ENCODE measurements at regions not wholly inside any gene's neighbourhood (a gene's known extent, or its start where the extent isn't known, plus 50 kb on each side); places are given as distances from the start of the nearest gene placed in this dataset.

DNA sequence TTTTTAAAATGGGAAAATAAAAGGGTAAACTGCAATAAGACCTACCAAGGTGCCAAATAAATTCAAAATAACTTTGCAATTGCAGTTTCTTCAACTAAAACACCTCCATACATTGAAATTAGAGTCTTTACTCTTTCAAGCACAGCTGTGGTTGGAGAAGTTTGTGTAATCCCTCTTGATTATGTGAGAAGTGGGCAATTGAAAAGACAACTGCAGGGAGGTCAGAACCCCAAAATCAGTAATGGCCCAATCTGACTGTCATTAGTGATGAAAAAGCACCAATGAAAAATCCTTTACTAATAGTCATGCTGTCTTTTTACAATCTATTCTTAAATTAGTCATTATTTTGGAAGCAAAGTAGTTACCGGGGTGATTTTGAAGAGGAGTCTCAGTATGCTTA lies 116.7 kb upstream of the RGMB start:
- no peak for DNase-seq (ENCODE audit: extremely low read depth in 1 of 11, low read depth in 9 of 11, low spot score in 4 of 11)

DNA sequence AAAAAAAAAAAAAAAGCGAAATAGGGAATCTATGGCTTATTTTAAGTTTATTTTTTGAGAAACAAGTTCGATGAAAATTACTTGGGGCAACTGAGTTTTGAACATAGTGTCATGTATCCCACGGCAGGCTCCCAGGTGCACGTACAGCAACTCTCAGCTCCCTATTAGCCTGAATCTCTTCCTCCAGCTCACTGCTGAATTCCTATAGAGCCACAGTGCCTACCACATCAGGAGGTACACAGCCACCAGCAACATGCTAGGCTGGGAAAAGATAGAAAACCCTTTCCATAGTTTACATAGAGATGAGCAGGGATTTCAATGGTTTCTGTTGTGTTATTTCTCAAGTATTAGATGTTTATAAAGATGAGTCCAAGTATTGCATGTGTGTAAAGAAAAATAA lies 115.9 kb upstream of the RGMB start:
- DNase-seq (ENCODE audit: extremely low read depth in 1 of 11, low read depth in 9 of 11, low spot score in 4 of 11), result no peak

DNA sequence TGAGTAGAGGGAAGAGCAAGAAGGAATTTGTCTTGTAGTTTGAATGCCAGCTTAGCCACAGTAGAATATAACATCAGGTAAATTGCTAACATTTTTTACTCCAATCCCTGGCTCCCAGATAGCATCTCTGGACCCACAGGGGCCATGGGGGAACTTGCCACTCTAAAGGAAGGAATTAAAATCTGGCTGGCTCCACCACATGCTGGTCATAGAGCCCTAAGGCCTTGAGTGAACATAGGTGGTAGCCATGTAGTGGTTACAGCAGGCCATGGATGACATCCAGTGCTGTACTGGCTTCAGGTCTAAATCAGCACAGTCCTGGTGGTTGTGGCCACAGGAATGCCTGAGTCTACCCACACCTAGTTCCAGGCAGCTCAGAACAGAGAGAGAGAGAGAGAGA lies 109.9 kb upstream of the RGMB start:
- DNase-seq (ENCODE audit: extremely low read depth in 1 of 11, low read depth in 9 of 11, low spot score in 4 of 11), result no peak

DNA sequence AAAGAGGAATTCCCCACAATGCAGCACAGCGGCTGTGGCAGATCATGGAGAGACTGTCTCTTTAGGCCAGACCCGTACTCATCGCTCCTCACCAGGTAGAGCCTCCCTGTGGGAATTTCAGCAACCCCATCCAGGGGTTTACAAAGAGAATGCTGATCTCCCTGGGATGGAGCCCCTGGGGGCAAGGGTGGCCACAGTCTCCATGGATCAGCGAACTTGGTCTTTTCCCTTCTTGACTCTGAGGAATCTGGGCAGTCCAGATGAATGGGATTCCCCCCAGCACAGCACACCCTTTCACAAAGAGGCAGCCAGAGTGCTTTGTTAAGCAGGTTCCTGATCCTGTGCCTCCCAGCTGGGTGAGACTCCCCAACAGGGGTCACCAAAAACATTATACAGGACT lies 108.7 kb upstream of the RGMB start:
- DNase-seq (ENCODE audit: extremely low read depth in 1 of 11, low read depth in 9 of 11, low spot score in 4 of 11), result no peak

DNA sequence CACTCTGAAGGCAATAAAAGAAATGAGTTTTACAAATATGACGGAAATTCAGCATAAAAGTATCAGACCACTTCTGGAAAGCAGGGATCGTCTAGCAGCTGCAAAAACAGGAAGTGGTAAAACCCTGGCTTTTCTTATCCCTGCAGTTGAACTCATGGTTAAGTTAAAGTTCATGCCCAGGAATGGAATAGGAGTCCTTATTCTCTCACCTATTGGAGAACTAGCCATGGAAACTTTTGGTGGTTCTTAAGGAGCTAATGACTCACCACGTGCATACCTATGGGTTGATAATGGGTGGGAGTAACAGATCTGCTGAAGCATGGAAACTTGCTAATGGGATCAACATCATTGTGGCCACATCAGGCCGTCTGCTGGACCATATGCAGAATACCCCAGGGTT lies 93.5 kb upstream of the RGMB start:
- DNase-seq (ENCODE audit: extremely low read depth in 1 of 11, low read depth in 9 of 11, low spot score in 4 of 11), result no peak

DNA sequence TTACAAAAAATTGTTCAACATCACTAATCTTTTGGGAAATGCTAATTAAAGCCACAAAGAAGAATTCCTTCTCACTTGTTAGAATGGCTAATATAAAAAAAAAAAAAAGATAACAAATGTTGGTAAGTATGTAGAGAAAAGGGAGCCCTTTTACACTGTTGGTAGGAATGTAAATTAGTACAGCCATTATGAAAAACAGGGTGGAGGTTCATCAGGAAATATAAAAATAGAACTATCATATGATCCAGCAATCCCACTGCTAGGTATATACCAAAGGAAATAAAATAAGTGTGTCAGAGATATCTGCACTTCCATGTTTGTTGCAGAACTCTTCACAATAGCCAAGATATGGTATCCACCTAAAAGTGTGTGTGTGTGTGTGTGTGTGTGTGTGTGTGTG lies 83.5 kb upstream of the RGMB start:
- DNase-seq (ENCODE audit: extremely low read depth in 1 of 11, low read depth in 9 of 11, low spot score in 4 of 11), result no peak

DNA sequence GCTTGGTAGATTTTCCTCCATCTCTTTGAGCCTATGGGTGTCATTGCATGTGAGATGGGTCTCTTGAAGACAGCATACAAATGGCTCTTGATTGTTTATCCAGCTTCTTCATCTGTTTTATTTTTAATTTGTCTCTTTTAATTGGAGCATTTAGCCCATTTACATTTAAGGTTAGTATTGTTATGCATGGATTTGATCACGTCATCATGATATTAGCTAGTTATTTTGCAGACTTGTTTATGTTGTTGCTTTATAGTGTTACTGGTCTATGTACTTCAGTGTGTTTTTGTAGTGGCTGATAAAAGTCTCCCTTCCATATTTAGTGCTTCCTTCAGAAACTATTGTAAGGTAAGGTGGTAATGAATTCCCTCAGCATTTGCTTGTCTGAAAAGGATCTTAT lies 78.6 kb upstream of the RGMB start:
- no peak for DNase-seq (ENCODE audit: extremely low read depth in 1 of 11, low read depth in 9 of 11, low spot score in 4 of 11)

DNA sequence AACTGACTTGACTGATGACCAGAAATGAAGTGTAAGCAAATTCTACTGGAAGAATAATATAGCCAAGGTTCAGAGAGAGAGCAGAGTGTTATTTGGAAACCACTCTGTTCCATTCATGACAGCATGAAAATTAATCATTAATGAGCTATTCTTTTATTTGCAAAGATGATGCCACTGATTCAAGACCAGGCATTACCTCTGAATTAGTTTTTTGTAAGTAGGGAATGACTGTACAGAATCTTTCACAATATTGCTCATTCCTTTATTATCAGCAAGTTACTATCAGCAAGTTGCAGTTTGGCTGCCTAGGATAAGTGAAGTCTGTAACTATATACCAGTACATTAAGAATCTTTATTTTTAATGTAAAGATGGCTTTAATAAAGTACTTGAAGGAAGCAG lies 75.1 kb upstream of the RGMB start:
- DNase-seq (ENCODE audit: extremely low read depth in 1 of 11, low read depth in 9 of 11, low spot score in 4 of 11), result no peak

DNA sequence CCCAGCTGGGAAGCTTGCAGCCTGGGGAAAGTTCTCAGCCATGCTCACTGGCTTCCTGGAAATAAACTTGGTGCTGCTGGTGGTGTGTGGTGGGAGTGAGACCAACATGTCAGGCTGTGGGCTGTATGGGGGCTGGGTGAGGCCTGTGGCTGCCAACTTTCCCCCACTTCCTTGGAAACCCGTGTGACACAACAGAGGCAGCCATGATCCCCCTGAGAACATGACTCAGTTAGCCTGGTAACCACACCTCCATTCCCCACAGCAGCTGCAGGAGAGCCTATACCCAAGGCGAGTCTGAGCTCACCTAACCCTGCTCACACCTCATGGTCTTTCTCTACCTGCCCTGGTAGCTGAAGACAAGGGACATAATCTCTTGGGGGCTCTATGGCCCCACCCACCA lies 72.7 kb upstream of the RGMB start:
- no peak for DNase-seq (ENCODE audit: extremely low read depth in 1 of 11, low read depth in 9 of 11, low spot score in 4 of 11)

DNA sequence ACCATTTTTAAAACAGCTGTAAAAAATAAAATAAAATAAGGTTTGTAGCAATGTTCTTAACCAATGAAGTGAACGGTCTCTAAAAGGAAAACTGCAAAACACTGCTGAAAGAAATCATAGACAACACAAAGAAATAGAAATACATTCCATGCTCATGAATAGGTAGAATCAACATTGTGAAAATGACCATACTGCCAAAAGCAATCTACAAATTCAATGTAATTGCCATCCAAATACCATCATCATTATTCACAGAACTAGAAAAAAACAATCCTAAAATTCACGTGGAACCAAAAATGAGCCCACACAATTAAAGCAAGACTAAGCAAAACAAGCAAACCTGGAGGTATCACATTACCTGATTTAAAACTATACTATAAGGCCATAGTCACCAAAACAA lies 67.6 kb upstream of the RGMB start:
- no peak for DNase-seq (ENCODE audit: extremely low read depth in 1 of 11, low read depth in 9 of 11, low spot score in 4 of 11)

DNA sequence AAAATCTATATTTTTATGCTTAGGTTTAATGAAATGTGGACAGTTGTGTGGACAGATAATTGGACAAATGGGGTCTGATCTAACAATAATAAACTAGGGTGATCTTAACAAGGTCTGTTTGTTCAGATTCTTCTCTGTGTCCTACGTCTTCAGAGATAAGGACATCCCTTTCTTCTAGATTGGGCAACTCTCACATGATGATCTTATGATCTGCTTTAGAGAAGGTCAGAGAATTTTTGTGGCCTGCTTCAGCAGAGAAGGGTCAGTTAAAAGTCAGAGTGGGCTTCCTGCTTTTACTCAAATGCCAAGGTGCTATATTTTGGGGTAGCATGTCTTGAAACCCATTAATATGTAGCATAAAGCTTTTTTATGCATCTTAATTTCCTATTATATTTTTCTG lies 63.8 kb upstream of the RGMB start:
- DNase-seq (ENCODE audit: extremely low read depth in 1 of 11, low read depth in 9 of 11, low spot score in 4 of 11), result no peak

DNA sequence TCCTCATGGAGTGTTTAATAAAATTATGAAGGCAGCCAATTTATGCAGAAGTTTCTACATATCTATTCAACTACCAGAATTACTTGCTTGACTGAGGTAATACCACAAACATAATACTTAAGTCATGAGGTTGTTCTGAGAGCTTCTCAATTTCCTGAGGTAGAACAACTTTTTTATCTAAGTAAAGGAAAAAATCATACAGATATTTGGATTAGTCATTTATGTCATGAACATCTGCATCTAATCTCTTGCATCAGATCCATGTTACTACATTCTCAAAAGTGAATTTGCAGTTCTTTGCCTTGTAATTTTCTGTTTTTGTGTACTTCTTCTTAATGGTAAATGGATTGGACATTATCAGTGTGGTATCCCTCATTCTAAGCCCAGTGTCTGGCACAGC lies 60.4 kb upstream of the RGMB start:
- no peak for DNase-seq (ENCODE audit: extremely low read depth in 1 of 11, low read depth in 9 of 11, low spot score in 4 of 11)

DNA sequence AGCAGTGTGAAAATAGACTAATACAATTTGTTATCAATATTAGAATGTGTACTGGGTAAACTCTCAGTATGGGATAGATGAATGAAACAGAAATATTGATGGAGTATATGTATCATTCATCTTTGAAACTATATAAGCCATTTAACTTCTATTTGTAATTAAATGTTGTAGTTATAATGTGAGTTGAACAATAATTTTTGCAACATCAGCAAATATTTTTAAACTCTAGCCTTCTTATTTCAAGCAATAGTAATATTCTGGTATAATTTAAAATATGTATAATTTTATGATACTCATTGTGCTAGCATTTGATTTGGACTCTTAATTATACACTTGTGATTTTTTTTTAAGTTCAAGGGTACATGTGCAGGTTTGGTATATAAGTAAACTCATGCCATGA lies 59.6 kb upstream of the RGMB start:
- DNase-seq (ENCODE audit: extremely low read depth in 1 of 11, low read depth in 9 of 11, low spot score in 4 of 11), result no peak

DNA sequence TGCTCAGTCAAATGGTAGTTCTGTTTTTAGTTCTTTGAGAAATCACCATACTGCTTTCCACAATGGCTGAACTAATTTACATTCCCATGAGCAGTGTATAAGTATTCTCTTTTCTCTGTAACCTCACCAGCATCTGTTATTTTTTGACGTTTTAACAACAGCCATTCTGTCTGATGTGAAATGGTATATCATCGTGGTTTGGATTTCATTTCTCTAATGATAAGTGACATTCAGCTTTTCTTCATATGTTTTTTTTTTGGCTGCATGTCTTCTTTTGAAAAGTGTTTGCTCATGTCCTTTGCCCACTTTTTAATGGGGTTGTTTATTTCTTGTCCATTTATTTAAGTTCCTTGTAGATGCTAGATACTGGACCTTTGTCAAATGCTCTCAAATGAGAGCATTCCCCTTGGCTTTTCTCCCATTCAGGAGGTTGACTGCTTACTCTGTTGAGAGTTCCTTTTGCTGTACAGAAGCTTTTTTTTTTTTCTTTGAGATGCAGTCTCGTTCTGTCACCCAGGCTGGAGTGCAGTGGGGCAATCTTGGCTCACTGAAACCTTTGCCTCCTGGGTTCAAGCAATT lies 58.7 kb upstream of the RGMB start:
- no peak for DNase-seq (ENCODE audit: extremely low read depth in 1 of 11, low read depth in 9 of 11, low spot score in 4 of 11)

DNA sequence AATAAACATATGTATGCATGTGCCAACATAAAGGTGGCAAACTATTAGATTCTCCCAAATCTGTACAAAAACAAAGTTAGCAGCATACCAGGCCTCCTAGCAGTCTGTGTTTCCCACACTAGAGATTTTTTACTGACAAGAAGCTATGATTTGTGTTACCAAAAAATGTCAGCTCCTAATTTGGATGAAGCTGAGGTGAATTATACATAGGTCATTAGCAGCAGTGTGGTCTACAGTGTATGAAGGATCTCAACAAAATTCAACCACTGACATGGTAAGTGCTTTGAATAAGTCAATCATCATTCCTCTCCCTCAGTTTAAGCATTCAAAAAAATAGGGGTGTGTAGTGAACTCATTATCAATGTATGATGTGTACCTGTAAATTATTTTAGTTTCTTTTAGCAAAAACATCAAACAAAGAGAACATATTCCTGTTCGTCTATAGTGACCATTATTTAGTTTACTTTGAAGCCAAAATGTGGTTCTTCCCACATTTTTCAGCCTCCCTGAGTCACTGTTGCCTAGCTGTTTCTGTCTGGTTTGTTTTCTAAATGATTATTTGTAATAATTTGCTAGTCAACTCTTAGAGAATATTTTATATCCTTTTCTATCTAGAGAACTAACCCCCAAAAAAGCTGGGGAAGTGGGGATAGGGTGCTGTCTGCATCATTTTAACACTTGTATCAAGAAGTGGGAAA lies 52.1 kb upstream of the RGMB start:
- DNase-seq (ENCODE audit: extremely low read depth in 1 of 11, low read depth in 9 of 11, low spot score in 4 of 11), result no peak

DNA sequence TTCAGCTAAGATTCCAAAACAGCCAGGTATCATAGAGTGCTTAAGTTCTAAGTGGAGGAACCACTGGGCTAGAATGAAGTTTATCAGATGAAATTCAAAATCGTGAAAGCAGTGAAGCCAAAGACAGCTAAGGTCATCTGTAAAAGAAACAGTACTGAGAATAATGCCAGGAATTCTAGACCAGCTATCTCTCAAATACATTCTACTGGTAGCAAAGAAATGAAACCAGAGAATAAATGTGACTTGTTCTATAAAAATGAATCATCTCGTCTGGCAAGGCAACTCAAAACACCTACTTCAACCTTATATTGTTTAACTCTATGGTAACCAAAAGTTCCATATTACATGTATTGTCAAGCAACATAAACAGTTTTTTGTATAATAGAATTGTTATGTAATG lies 51.3 kb upstream of the RGMB start:
- no peak for DNase-seq (ENCODE audit: extremely low read depth in 1 of 11, low read depth in 9 of 11, low spot score in 4 of 11)

DNA sequence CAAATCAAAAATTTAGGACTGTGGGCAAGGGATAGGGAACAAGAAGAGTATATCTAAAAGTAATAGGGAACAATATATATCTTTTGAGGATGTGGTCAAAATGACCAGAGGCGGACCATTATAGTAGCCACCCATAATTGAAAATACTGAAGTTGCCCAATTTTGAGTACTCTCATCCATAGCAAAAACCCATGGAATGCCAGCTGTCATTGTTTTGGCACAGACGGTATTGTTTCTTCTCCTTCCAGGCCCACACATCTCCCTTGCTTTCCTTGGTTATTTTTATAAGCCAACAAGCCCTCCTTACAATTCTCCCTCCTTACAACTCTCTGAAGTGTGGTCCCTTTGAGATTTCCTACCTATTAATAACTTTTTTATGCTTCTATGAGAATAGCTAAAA lies 50.4 kb upstream of the RGMB start:
- DNase-seq (ENCODE audit: extremely low read depth in 1 of 11, low read depth in 9 of 11, low spot score in 4 of 11), result no peak
